ENCODE measurements at regions not wholly inside any gene's neighbourhood (a gene's known extent, or its start where the extent isn't known, plus 50 kb on each side); places are given as distances from the start of the nearest gene placed in this dataset.

DNA sequence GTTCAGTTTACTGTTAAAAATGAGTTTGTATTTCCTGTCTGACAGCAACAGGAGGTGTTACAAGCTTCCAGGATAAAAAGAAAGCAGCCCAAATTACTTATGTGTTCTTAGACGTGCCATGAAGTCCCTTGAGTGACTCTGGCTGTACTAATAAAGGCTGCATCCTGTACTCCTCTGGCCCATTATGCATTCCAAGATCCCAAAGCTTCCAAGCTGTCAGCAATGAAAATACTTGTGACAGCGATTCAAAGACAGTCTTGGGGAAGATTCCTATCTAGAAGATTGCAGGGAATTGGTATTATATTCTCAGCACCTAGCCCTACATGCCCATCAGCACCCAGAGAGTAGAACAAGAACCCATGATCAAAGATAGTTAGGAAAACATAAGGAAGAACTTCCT, 281.6 kb upstream of the TRPC7 start:
- TF ChIP-seq POLR2AphosphoS5 (IDR thresholded peaks at IDR 0.05; ENCODE audit: low read depth, low read length) (no peak), FOXP2 (optimal IDR thresholded peaks at IDR 0.05; ENCODE audit: borderline replicate concordance, extremely low read depth, extremely low read length, insufficient read depth) (no peak), TAF1 (IDR thresholded peaks at IDR 0.05; ENCODE audit: borderline replicate concordance, insufficient read depth, low read length) (no peak), SIN3A (IDR thresholded peaks at IDR 0.05; ENCODE audit: borderline replicate concordance, insufficient read depth, low read length) (no peak)
- TF ChIP-seq, protein P1, sequence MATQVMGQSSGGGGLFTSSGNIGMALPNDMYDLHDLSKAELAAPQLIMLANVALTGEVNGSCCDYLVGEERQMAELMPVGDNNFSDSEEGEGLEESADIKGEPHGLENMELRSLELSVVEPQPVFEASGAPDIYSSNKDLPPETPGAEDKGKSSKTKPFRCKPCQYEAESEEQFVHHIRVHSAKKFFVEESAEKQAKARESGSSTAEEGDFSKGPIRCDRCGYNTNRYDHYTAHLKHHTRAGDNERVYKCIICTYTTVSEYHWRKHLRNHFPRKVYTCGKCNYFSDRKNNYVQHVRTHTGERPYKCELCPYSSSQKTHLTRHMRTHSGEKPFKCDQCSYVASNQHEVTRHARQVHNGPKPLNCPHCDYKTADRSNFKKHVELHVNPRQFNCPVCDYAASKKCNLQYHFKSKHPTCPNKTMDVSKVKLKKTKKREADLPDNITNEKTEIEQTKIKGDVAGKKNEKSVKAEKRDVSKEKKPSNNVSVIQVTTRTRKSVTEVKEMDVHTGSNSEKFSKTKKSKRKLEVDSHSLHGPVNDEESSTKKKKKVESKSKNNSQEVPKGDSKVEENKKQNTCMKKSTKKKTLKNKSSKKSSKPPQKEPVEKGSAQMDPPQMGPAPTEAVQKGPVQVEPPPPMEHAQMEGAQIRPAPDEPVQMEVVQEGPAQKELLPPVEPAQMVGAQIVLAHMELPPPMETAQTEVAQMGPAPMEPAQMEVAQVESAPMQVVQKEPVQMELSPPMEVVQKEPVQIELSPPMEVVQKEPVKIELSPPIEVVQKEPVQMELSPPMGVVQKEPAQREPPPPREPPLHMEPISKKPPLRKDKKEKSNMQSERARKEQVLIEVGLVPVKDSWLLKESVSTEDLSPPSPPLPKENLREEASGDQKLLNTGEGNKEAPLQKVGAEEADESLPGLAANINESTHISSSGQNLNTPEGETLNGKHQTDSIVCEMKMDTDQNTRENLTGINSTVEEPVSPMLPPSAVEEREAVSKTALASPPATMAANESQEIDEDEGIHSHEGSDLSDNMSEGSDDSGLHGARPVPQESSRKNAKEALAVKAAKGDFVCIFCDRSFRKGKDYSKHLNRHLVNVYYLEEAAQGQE (IDR thresholded peaks at IDR 0.05; ENCODE audit: insufficient read depth in 1 of 2, low read depth in 2 of 2, low read length in 2 of 2), result no peak

GRCh38 chr5:136642976-136643375, 277.6 kb upstream of the TRPC7 start:
- no peak for TF ChIP-seq TAF1 (IDR thresholded peaks at IDR 0.05; ENCODE audit: borderline replicate concordance, insufficient read depth, low read length)
- TF ChIP-seq, protein P1 (IDR thresholded peaks at IDR 0.05; ENCODE audit: insufficient read depth in 1 of 2, low read depth in 2 of 2, low read length in 2 of 2), result no peak
- TF ChIP-seq SIN3A (IDR thresholded peaks at IDR 0.05; ENCODE audit: borderline replicate concordance, insufficient read depth, low read length), result no peak
- no peak for TF ChIP-seq FOXP2 (optimal IDR thresholded peaks at IDR 0.05; ENCODE audit: borderline replicate concordance, extremely low read depth, extremely low read length, insufficient read depth)
- TF ChIP-seq POLR2AphosphoS5 (IDR thresholded peaks at IDR 0.05; ENCODE audit: low read depth, low read length), result no peak

GRCh38 chr5:136639616-136640015, 274.3 kb upstream of the TRPC7 start:
- TF ChIP-seq, protein P1 (IDR thresholded peaks at IDR 0.05; ENCODE audit: insufficient read depth in 1 of 2, low read depth in 2 of 2, low read length in 2 of 2), result no peak
- TF ChIP-seq TAF1 (IDR thresholded peaks at IDR 0.05; ENCODE audit: borderline replicate concordance, insufficient read depth, low read length) (no peak), SIN3A (IDR thresholded peaks at IDR 0.05; ENCODE audit: borderline replicate concordance, insufficient read depth, low read length) (no peak), POLR2AphosphoS5 (IDR thresholded peaks at IDR 0.05; ENCODE audit: low read depth, low read length) (no peak), FOXP2 (optimal IDR thresholded peaks at IDR 0.05; ENCODE audit: borderline replicate concordance, extremely low read depth, extremely low read length, insufficient read depth) (no peak)

GRCh38 chr5:136638084-136638483, 272.7 kb upstream of the TRPC7 start:
- no peak for TF ChIP-seq FOXP2 (optimal IDR thresholded peaks at IDR 0.05; ENCODE audit: borderline replicate concordance, extremely low read depth, extremely low read length, insufficient read depth)
- no peak for TF ChIP-seq SIN3A (IDR thresholded peaks at IDR 0.05; ENCODE audit: borderline replicate concordance, insufficient read depth, low read length)

DNA sequence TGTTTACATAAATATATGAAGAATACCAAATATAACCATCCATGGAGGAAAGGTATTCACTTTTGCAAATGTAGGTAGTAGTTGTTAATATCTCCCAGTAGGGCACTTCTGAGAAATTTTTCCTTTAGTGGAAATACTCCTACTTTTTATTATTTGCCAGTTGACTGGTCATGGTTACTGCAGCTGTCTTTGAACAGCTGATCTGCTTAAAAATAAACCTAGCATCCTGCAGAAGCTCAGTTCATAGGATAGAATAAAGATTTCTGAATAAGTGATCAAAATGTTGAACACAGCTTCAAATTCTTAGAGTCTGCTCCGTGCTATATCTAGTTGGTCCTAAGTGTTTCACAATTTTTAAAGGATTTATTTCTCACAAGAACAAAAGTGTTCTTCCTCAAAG, 270.7 kb upstream of the TRPC7 start:
- TF ChIP-seq FOXP2 (optimal IDR thresholded peaks at IDR 0.05; ENCODE audit: borderline replicate concordance, extremely low read depth, extremely low read length, insufficient read depth), result no peak
- no peak for TF ChIP-seq SIN3A (IDR thresholded peaks at IDR 0.05; ENCODE audit: borderline replicate concordance, insufficient read depth, low read length)
- no peak for TF ChIP-seq TAF1 (IDR thresholded peaks at IDR 0.05; ENCODE audit: borderline replicate concordance, insufficient read depth, low read length)
- no peak for TF ChIP-seq POLR2AphosphoS5 (IDR thresholded peaks at IDR 0.05; ENCODE audit: low read depth, low read length)
- TF ChIP-seq, protein P1 (IDR thresholded peaks at IDR 0.05; ENCODE audit: insufficient read depth in 1 of 2, low read depth in 2 of 2, low read length in 2 of 2), result no peak
